SH-SY5Y (cell line): ENCODE measurements at regions not wholly inside any gene's neighbourhood (a gene's known extent, or its start where the extent isn't known, plus 50 kb on each side); places are given as distances from the start of the nearest gene placed in this dataset.

ENCODE experiments used
- GATA2 ChIP-seq: IDR thresholded peaks from 2 replicates; pipeline ENCODE4 v1.6.1; 2011; ENCODE audit warnings: mild to moderate bottlenecking, low read depth, low read length
- GATA3 ChIP-seq: IDR thresholded peaks from 2 replicates; pipeline ENCODE4 v1.6.1; 2011; ENCODE audit warnings: low read depth, mild to moderate bottlenecking, low read length, moderate library complexity

- TF ChIP-seq GATA2 (no peak), GATA3 (no peak)
Measured at GRCh38 chr13:107244241-107244640, 676.3 kb upstream of the ARGLU1 start.
